ENCODE measurements at regions not wholly inside any gene's neighbourhood (a gene's known extent, or its start where the extent isn't known, plus 50 kb on each side); places are given as distances from the start of the nearest gene placed in this dataset.

DNA sequence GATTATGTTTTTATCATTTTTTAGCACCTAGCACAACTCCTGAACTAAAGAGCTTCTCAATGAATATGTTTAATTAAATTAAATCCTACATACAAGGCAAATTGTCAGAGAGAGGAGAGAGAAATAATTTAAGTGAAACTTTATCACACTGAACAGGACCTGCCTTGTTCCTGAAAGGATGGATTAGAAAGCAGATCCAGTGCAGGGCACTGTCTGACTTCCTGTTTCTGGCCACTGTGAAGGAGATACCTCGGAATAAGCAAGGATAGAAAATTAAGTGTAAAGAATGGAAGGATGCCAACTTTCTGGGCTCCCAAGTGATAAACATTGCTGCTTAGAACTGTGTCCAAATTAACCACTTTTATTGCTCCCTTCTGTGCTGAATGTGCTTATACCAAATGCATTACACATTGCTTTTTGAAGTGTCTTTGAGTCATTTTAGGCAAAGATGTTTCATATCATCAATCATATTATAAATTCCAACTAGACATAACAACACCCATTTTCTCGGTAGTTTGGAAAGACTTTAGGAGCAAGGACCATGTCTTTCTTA lies 89.1 kb upstream of the SPDL1 start:
- Histone ChIP-seq H3K4me3 (no peak overlapping the region), H3K27ac (no peak overlapping the region)
- TF ChIP-seq, protein P1, sequence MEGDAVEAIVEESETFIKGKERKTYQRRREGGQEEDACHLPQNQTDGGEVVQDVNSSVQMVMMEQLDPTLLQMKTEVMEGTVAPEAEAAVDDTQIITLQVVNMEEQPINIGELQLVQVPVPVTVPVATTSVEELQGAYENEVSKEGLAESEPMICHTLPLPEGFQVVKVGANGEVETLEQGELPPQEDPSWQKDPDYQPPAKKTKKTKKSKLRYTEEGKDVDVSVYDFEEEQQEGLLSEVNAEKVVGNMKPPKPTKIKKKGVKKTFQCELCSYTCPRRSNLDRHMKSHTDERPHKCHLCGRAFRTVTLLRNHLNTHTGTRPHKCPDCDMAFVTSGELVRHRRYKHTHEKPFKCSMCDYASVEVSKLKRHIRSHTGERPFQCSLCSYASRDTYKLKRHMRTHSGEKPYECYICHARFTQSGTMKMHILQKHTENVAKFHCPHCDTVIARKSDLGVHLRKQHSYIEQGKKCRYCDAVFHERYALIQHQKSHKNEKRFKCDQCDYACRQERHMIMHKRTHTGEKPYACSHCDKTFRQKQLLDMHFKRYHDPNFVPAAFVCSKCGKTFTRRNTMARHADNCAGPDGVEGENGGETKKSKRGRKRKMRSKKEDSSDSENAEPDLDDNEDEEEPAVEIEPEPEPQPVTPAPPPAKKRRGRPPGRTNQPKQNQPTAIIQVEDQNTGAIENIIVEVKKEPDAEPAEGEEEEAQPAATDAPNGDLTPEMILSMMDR (IDR thresholded peaks at IDR 0.05) = no peak
- no peak for DNase-seq (ENCODE audit: low spot score)

DNA sequence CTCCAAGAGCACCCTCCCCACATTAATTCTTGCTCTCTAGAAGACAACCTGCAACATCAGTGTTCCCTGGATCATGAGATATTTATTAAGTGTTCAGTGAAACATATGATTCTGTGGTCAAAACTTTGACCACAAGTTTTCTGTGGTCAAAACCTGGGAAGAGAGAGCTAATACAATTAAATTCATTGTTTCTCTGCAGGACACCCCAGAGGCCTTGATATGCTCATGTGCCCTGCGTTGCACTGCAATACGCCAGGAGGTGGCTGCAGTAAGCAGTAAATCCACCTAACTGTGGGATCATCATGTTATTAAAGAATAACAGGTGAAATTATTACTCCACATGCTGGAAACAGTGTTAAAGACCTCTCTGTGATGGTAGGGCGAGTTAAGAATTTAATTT lies 109.3 kb upstream of the SPDL1 start:
- TF ChIP-seq, protein P1 (IDR thresholded peaks at IDR 0.05) = no peak
- no peak for DNase-seq (ENCODE audit: low spot score)
- Histone ChIP-seq H3K27ac (no peak overlapping the region), H3K4me3 (no peak overlapping the region)

DNA sequence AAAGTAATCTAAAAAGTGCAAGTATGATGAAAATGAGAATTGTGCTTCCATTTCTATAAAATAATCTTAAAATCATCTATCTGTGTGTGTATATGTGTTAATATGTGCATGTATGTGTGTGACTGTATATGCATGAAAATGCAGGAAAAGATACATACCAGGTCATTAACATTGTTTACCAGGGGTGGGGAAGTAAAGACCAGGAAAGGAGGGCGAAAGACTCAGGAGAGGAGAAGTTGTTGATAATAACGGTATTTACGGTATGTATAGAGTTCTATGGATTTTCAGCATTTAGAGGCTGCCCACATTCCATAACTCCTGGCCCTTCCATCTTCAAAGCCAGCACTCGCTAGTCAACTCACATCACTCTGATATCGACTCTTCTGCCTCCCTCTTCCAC lies 111.0 kb upstream of the SPDL1 start:
- H3K4me3 ChIP-seq = no peak overlapping the region
- TF ChIP-seq, protein P1 (IDR thresholded peaks at IDR 0.05) = no peak
- H3K27ac ChIP-seq = no peak overlapping the region
- no peak for DNase-seq (ENCODE audit: low spot score)

DNA sequence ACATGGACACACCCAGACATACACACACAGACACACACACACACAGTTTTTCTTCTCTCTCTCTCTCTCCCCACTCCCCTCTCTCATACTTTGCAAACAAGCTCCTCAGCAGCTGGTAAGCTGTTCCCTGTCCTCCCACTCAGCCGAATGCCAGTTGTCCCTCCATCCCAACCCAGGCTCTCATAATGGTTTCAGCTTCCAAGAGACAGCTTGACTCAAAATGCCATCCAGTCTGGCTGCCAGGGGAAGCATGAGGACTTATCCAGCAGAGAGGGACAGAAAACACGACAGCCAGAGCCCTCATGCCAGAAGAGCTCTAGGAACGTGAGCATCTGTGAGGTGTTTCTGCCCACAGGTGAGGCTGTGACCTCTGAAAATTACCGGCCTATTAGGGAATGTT lies 112.6 kb upstream of the SPDL1 start:
- H3K4me3 ChIP-seq = no peak overlapping the region
- no peak for DNase-seq (ENCODE audit: low spot score)
- TF ChIP-seq, protein P1 (IDR thresholded peaks at IDR 0.05) = no peak
- H3K27ac ChIP-seq = no peak overlapping the region

DNA sequence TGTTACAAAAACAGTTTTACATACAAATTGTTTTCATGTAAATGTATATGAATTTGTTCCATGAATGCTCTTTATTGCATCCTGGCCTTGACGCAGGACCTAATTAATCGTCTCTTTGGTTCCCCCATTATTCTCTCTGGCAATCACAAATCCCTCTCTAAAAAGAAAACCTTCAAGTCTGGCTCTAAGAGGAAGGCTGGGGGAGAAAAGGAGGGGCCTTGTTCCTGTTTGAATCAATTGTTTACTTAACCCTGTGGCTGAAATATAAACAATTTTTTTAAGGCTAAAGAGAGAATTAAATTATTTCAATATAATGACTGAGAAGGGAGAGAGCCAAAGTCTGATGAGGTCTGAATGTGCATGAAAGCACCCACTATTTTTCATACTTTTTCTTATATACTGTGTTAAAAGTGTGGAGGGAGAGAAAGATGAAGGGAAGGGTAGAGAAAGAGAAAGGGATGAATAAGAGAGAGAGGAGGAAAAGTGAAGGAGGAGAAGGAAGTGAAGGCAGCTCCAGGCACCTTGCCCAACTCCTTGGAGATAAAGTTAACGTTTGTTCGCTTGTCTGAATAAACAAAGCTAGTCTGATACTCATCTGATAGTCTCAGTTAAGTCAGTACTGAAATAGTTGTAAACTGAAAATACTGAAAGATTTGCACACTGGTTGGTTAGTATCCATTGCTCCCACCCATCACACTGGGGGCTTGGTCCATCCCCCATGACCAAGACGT lies 116.4 kb upstream of the SPDL1 start:
- DNase-seq (ENCODE audit: low spot score) = no peak
- H3K27ac ChIP-seq = no peak overlapping the region

DNA sequence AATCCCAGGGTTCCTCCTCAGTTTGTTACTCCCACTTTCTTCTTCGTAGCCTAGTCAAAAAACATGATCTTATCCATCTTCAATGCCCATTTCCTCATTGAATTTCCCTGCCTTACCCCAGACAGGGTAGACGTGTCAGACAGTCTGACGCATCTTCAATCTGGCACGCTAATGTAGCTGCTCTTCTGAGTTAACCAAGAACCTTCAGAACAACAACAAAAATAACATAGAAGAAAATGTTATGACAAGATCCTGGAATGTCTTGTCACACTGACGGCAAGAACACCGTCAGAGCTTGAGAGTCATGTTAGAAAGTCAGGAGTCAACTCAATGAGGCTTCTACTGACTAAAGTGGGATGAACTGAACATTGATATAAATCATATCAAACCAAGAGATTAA lies 122.7 kb upstream of the SPDL1 start:
- Histone ChIP-seq H3K4me3 (no peak overlapping the region), H3K27ac (no peak overlapping the region)
- TF ChIP-seq, protein P1 (IDR thresholded peaks at IDR 0.05) = no peak
- no peak for DNase-seq (ENCODE audit: low spot score)

More for the DNA sequence above, 116.4 kb upstream of the SPDL1 start:
- TF ChIP-seq, protein P1 (IDR thresholded peaks at IDR 0.05) = no peak
- H3K4me3 ChIP-seq = no peak overlapping the region

DNA sequence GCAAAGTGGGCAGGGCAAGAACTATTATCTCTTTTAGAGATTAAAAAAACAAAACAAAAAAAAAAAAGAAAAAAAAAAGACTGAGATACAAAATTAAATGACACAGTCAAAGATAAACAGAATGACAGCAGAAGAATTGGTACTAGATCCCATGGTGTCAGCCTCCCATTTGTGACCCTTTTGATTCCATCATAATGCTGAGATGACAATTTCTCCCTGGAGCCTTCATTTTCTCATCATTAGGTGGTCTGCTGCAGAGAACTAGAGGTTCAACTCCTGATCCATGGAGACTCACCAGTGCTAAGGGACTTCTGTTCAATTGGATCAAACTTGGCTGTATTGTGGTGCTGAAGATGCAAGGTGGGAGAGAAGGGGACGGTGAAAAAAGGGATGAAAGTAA lies 123.5 kb upstream of the SPDL1 start:
- H3K27ac ChIP-seq = no peak overlapping the region
- no peak overlapping the region for H3K4me3 ChIP-seq
- TF ChIP-seq, protein P1 (IDR thresholded peaks at IDR 0.05) = no peak
- DNase-seq (ENCODE audit: low spot score) = no peak

Data from coronary artery (tissue), 2 donors.